Sciatic nerve (tissue), 2 donors: ENCODE measurements at regions not wholly inside any gene's neighbourhood (a gene's known extent, or its start where the extent isn't known, plus 50 kb on each side); places are given as distances from the start of the nearest gene placed in this dataset.

ENCODE experiments used
- ATAC-seq: fragments of 200-7000 bp; cut with Tn5 transposase; one replicate; pipeline ENCODE4 v1.9.1; 2020; ENCODE audit warnings: mild to moderate bottlenecking, moderate library complexity
- DNase-seq: peaks from one replicate; pipeline ENCODE4 v3.0.0-alpha.2; 2020; ENCODE audit warnings: low spot score
- intact Hi-C: fragments of 100-400 bp; cut with DNase I; formaldehyde crosslinking; loops from one replicate; pipeline ENCODE4 v1.14.2; 2022
- donor health status: DM: no; HTN: no; CAD: no.
- donor health status: DM: no; HTN: no; CAD: no.

- no peak for ATAC-seq
- intact Hi-C loops: no loop called here
Measured at GRCh38 chr3:83122774-83123350, 1361.4 kb upstream of the GBE1 start.

GRCh38 chr3:83093222-83093572 is 1331.8 kb upstream of the GBE1 start:
- no peak for DNase-seq
- intact Hi-C loops: no loop called here
- no peak for ATAC-seq

More at GRCh38 chr3:83122774-83123350, 1361.4 kb upstream of the GBE1 start:
- DNase-seq: no peak

GRCh38 chr3:83092521-83093221 is 1331.2 kb upstream of the GBE1 start:
- intact Hi-C loops: no loop called here
- ATAC-seq (no peak), DNase-seq (no peak)

- ATAC-seq (no peak), DNase-seq (no peak)
- intact Hi-C loops: no loop called here
Measured at GRCh38 chr3:83076041-83076440, 1314.6 kb upstream of the GBE1 start.

GRCh38 chr3:83074485-83074884 is 1313.0 kb upstream of the GBE1 start:
- intact Hi-C loops: no loop called here
- DNase-seq: no peak

GRCh38 chr3:83065851-83066460 is 1304.5 kb upstream of the GBE1 start:
- DNase-seq: no peak
- intact Hi-C loops: no loop called here
- no peak for ATAC-seq

More at GRCh38 chr3:83074485-83074884, 1313.0 kb upstream of the GBE1 start:
- no peak for ATAC-seq

GRCh38 chr3:83063446-83063845 is 1302.0 kb upstream of the GBE1 start:
- no peak for ATAC-seq
- intact Hi-C loops: no loop called here
- no peak for DNase-seq

GRCh38 chr3:83048556-83048955 is 1287.1 kb upstream of the GBE1 start:
- DNase-seq (no peak), ATAC-seq (no peak)
- intact Hi-C loops: no loop called here

GRCh38 chr3:83039422-83039821 is 1278.0 kb upstream of the GBE1 start:
- intact Hi-C loops: no loop called here
- ATAC-seq (no peak), DNase-seq (no peak)

- DNase-seq: no peak
- intact Hi-C loops: no loop called here
- peak; percentile 38 for ATAC-seq
Measured at GRCh38 chr3:83035704-83036010, 1274.2 kb upstream of the GBE1 start.

GRCh38 chr3:83034806-83035703 is 1273.6 kb upstream of the GBE1 start:
- intact Hi-C loops: no loop called here
- peak; percentile 20 for ATAC-seq
- no peak for DNase-seq

- ATAC-seq (no peak), DNase-seq (no peak)
- intact Hi-C loops: no loop called here
Measured at GRCh38 chr3:83033133-83033532, 1271.7 kb upstream of the GBE1 start.

- ATAC-seq (no peak), DNase-seq (no peak)
- intact Hi-C loops: no loop called here
Measured at GRCh38 chr3:83023086-83023485, 1261.6 kb upstream of the GBE1 start.

- ATAC-seq (no peak), DNase-seq (no peak)
- intact Hi-C loops: no loop called here
Measured at GRCh38 chr3:83011481-83011880, 1250.0 kb upstream of the GBE1 start.

- intact Hi-C loops: no loop called here
- DNase-seq: no peak
- no peak for ATAC-seq
Measured at GRCh38 chr3:83003917-83004316, 1242.5 kb upstream of the GBE1 start.

- intact Hi-C loops: no loop called here
- no peak for DNase-seq
- no peak for ATAC-seq
Measured at GRCh38 chr3:83002869-83003445, 1241.5 kb upstream of the GBE1 start.

- intact Hi-C loops: no loop called here
- DNase-seq (no peak), ATAC-seq (no peak)
Measured at GRCh38 chr3:82999777-83000176, 1238.3 kb upstream of the GBE1 start.

GRCh38 chr3:82978368-82978767 is 1216.9 kb upstream of the GBE1 start:
- intact Hi-C loops: no loop called here
- DNase-seq: no peak

GRCh38 chr3:82977871-82978270 is 1216.4 kb upstream of the GBE1 start:
- intact Hi-C loops: no loop called here
- no peak for DNase-seq

More at GRCh38 chr3:82978368-82978767, 1216.9 kb upstream of the GBE1 start:
- ATAC-seq: no peak

More at GRCh38 chr3:82977871-82978270, 1216.4 kb upstream of the GBE1 start:
- no peak for ATAC-seq
